ENCODE measurements at regions not wholly inside any gene's neighbourhood (a gene's known extent, or its start where the extent isn't known, plus 50 kb on each side); places are given as distances from the start of the nearest gene placed in this dataset.

DNA sequence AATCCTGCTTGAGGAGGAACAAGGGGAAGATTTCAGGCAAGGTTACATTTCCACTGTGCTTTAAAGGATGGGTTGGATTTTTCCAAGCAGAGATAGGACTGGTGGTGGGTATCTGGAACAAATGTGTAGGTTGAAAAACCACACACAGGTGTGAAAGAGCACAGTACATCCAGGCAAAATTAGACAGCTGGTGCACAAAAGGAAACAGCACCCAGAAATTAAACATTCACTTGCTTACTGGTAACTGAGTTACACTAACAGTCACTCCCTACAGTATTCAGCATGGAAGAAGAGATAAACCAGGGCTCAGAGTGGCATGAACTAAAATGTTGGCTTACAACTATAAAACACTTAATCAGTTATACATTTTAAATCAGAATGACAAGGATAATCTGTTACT is 81.5 kb upstream of the RASEF start:
- Histone ChIP-seq H3K4me2 (no peak overlapping the region), H4K20me1 (ENCODE audit: insufficient read depth) (no peaks in the 10 kb centered on the region), H3K9ac (no peak overlapping the region), H3K9me3 (no peaks in the 10 kb centered on the region), H3F3A (replicated peaks; ENCODE audit: insufficient read depth) (no peaks in the 10 kb centered on the region), H3K4me3 (ENCODE audit: low read depth in 2 of 2, low read length in 1 of 2) (no peak overlapping the region), H3K4me1 (ENCODE audit: control insufficient read depth in 1 of 2, insufficient read depth in 2 of 2, low read depth in 1 of 2, low read length in 1 of 2) (no peaks in the 10 kb centered on the region), H3K9me2 (no peaks in the 10 kb centered on the region), H2AFZ (ENCODE audit: low read depth) (no peak overlapping the region), H3K27ac (ENCODE audit: low read depth in 2 of 2, low read length in 1 of 2) (no peak overlapping the region), H3K79me2 (ENCODE audit: insufficient read depth) (no peaks in the 10 kb centered on the region), H3K36me3 (replicated peaks in 1 of 2; ENCODE audit: control insufficient read depth in 1 of 2, insufficient read depth in 2 of 2, low read length in 1 of 2) (no peaks in the 10 kb centered on the region), H3K27me3 (ENCODE audit: insufficient read depth) (no peaks in the 10 kb centered on the region)
- ChIA-PET CTCF (no interaction called here), POLR2A (no interaction called here)
- TF ChIP-seq JUND (IDR thresholded peaks at IDR 0.05) (no peak), FOXJ3 (CRISPR knock-in tag; IDR thresholded peaks at IDR 0.05) (no peak), ZBTB33 (IDR thresholded peaks at IDR 0.05; ENCODE audit: borderline replicate concordance, low read depth) (no peak), TCF12 (IDR thresholded peaks at IDR 0.05) (no peak), NFIC (IDR thresholded peaks at IDR 0.05; ENCODE audit: borderline replicate concordance) (no peak), RFX5 (IDR thresholded peaks at IDR 0.05; ENCODE audit: low read length) (no peak), FOSL2 (IDR thresholded peaks at IDR 0.05; ENCODE audit: borderline replicate concordance, low read depth) (no peak)
- DNase-seq: no peak

- Histone ChIP-seq H3K4me1 (ENCODE audit: control insufficient read depth in 1 of 2, insufficient read depth in 2 of 2, low read depth in 1 of 2, low read length in 1 of 2) (no peaks in the 10 kb centered on the region), H3K4me3 (ENCODE audit: low read depth in 2 of 2, low read length in 1 of 2) (no peak overlapping the region), H3K4me2 (no peak overlapping the region), H3K27ac (ENCODE audit: low read depth in 2 of 2, low read length in 1 of 2) (no peak overlapping the region), H3K27me3 (ENCODE audit: insufficient read depth) (no peaks in the 10 kb centered on the region), H3K36me3 (replicated peaks in 1 of 2; ENCODE audit: control insufficient read depth in 1 of 2, insufficient read depth in 2 of 2, low read length in 1 of 2) (no peaks in the 10 kb centered on the region), H3K79me2 (ENCODE audit: insufficient read depth) (no peaks in the 10 kb centered on the region), H3K9ac (no peak overlapping the region), H3K9me3 (no peaks in the 10 kb centered on the region), H4K20me1 (ENCODE audit: insufficient read depth) (no peaks in the 10 kb centered on the region), H3K9me2 (no peaks in the 10 kb centered on the region), H2AFZ (ENCODE audit: low read depth) (no peak overlapping the region), H3F3A (replicated peaks; ENCODE audit: insufficient read depth) (no peaks in the 10 kb centered on the region)
- POLR2A ChIA-PET: no interaction called here
- CTCF ChIA-PET: no interaction called here
- no peak for DNase-seq
- TF ChIP-seq MEF2A (IDR thresholded peaks at IDR 0.05; ENCODE audit: borderline replicate concordance, low read depth) (no peak), CHD2 (IDR thresholded peaks at IDR 0.05; ENCODE audit: low read length, partially characterized antibody) (no peak), JUND (IDR thresholded peaks at IDR 0.05) (no peak), PBX3 (IDR thresholded peaks at IDR 0.05) (no peak), TEAD4 (IDR thresholded peaks at IDR 0.05; ENCODE audit: borderline replicate concordance, insufficient read depth) (no peak), NFIC (IDR thresholded peaks at IDR 0.05; ENCODE audit: borderline replicate concordance) (no peak), CTCF (IDR thresholded peaks at IDR 0.05) (no peak), ZBTB33 (IDR thresholded peaks at IDR 0.05; ENCODE audit: borderline replicate concordance, low read depth) (no peak), FOXM1 (IDR thresholded peaks at IDR 0.05; ENCODE audit: low read depth) (no peak), FOSL2 (IDR thresholded peaks at IDR 0.05; ENCODE audit: borderline replicate concordance, low read depth) (no peak), YY1 (IDR thresholded peaks at IDR 0.05; ENCODE audit: low read depth) (no peak), EZH2phosphoT487 (IDR thresholded peaks at IDR 0.05; ENCODE audit: borderline replicate concordance, low read depth) (no peak), SIN3A (IDR thresholded peaks at IDR 0.05; ENCODE audit: borderline replicate concordance, low read depth, low read length) (no peak), TAF1 (IDR thresholded peaks at IDR 0.05; ENCODE audit: borderline replicate concordance, low read depth, low read length) (no peak), GATA2 (CRISPR knock-in tag; IDR thresholded peaks at IDR 0.05) (no peak), MXI1 (IDR thresholded peaks at IDR 0.05; ENCODE audit: low read depth, low read length) (no peak), RCOR1 (IDR thresholded peaks at IDR 0.05; ENCODE audit: low read length) (no peak)
- TF ChIP-seq, protein P1, sequence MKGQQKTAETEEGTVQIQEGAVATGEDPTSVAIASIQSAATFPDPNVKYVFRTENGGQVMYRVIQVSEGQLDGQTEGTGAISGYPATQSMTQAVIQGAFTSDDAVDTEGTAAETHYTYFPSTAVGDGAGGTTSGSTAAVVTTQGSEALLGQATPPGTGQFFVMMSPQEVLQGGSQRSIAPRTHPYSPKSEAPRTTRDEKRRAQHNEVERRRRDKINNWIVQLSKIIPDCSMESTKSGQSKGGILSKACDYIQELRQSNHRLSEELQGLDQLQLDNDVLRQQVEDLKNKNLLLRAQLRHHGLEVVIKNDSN (IDR thresholded peaks at IDR 0.05; ENCODE audit: borderline replicate concordance, low read depth): no peak
Observed at GRCh38 chr9:83142389-83142788, 79.4 kb upstream of the RASEF start.

Data from SK-N-SH (cell line).